Glomerular visceral epithelial cell (primary cell): ENCODE measurements at regions not wholly inside any gene's neighbourhood (a gene's known extent, or its start where the extent isn't known, plus 50 kb on each side); places are given as distances from the start of the nearest gene placed in this dataset.

Experiments used
- DNase-seq: peaks from one replicate; pipeline ENCODE4 v3.0.0-alpha.2; 2016; ENCODE audit errors: extremely low spot score

DNA sequence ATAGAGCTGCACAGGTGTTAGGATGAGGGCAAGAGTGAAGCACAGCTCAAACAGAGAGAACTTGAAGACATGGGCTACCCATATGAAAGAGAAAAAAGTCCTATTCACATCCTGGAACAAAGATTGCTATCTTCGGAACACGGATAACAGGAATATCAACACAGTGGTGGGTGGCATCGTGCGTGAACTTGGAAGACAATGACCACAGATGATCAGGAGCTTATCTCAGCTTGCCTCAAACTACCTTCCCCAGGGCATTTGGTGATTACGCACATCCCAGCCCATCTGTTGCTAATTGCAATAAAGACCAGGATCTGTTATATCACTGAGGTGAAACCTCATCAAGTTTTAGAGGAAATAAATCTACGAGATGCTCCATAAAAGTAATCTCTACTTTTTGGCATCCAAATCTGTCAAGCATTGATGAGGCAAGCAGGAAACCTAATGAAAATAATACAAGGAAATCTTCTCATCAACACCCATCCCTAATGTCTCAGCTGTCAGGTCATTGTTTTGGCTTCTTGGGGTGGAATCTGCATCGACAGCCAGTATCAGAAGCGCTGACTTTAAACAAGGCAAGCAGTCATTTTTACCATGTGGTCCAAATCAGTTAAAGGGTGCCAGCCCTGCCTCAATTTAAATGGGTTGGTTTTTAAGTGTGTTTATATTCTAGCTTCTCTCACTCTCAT, 188.2 kb downstream of the SPCS3 start:
- DNase-seq = no peak

DNA sequence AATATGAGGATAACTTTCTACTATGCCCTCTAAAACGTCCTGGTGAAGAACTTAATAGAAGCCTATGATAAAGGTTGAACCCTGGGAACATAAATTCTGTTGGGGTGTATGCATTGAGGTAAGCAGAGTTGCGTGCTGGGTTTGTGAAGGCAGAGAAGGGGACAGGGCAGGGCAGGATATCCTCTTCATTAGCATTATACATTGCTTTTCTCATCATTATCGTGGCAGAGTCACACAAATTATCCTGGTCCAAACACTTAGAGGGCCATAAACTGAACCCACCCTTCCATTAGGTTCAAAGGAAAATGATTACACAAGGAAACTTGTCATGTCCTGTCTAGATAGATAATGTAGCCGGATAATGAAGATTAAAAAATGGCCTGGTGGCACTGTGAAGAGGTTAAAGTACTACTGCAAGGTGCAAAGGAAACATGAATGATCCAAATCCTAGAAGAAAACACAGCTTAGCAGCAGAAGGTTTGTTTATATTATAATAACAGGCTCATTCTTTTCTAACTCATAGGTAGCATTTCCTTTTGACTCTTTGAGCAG, 189.1 kb downstream of the SPCS3 start:
- no peak for DNase-seq

DNA sequence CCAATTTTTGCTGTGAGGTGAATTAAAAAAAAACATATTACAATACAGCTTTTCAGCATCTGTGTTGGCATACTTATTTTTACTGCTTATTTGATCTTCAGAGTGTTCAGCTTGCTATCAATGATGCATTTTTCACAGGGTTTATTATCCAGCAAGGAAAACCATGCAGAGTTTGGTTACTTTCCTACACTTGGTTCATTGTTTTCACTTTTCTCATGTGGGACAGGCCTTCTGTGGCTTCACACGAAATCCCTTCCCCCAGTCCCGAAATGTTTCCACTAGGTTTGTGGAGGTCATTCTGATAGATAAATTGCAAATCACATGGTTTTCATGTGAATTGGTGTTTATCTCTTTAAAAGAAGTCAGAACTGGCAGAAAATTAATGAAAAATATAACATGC, 205.8 kb downstream of the SPCS3 start:
- no peak for DNase-seq

DNA sequence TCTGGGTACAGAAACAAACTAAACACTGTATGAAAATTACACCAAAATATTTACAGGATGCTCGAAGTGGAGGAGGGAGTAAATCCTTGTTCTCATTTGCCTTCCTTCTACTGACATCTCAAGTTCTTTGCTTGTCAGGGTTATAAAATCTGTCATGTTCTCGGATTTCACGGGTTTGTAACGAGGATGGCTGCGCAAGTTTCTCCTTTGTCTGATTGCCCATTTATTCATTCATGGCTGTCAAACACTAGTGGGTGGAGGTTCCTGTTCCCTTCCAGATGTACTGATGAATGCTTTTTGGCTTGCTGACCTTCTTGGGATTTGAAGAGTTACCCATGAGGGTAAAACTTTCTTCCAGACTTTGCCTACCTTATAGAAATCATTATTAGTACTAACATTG, 206.9 kb downstream of the SPCS3 start:
- no peak for DNase-seq

DNA sequence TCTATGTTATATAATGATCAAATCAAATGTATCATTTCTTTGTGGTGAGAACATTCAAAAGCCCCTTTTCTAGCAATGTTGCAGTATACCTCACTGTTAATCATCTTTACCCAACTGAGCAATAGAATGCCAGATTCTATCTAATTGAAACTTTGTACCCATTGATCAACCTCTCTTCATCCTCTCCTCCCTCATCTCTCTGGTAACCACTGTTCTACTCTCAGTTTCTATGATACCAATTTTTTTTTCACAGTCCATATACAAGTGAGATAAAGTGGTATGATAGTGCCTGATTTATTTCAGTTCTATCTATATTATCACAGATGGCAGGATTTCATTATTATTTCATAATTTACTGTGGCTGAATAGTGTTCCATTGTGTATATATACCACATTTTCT, 209.8 kb downstream of the SPCS3 start:
- no peak for DNase-seq

DNA sequence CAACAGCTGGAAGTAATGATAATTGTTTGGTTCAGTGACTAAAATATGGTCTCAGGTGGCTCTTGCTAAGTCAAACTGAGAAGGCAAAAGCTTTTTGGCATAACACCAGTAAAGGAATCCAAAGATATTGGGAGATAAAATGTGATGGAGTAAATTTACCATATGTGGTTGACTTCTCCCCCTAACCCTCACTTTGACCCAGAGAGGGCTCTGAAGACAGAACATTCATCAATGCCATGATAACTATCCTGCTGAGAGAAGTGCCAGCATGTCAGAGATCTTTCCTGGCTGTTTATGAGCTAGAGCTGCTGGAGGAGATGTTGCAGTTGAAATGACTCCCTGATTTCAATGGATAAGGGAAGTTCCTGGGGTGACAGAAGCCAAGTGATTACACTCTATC, 213.4 kb downstream of the SPCS3 start:
- DNase-seq = no peak

DNA sequence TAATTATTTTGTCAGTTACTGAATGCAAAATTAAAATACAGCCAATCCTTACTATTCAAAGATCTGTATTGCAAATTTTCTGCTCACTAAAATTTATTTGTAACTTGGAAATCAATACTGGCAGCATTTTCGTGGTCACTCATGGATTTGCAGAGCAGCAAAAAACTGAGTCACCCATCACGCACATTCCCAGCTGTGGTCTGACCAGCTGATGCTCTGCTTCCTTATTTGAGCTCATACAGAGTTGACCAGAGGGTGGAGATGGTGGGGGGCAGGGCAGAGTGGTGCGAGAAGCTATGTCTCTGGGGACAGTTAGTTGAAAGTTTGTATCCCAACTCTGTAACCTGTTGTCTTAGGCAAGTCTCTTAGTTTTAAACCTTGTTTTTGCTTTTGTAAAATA, 214.8 kb downstream of the SPCS3 start:
- DNase-seq = peak; percentile 78

DNA sequence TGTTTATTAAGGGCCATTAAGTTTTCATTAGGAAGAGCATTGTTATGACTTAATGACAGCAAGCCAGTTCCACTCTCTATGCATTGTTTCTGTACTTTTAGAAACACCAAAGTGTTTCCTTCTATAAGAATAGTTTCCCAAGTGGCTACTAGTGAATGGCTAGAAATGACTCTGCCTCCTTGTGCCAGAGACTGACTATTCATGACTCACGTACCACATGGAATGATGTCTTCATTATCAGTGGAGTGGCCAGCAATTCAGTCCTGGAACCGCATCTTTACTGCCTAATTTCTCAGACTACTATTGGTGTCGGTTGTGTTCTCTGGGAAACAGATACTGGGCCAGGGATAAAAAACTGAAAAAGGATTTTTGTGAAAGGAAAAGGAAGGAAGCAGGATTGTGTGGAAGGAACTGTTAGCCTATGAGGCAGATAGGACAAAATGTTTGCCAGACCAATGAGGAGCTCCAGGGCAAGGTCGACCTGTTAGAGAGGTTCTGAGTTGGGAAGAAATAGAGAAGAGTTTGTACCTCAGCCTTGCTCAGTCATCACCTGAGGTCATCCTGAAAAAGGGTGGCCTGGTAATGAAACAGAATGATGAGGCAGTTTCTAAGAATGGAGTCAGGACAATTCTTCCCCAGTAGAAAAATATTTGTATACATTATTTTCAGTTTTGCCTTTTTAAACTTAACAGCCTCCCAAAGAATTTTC, 218.6 kb downstream of the SPCS3 start:
- DNase-seq = peak; percentile 76

DNA sequence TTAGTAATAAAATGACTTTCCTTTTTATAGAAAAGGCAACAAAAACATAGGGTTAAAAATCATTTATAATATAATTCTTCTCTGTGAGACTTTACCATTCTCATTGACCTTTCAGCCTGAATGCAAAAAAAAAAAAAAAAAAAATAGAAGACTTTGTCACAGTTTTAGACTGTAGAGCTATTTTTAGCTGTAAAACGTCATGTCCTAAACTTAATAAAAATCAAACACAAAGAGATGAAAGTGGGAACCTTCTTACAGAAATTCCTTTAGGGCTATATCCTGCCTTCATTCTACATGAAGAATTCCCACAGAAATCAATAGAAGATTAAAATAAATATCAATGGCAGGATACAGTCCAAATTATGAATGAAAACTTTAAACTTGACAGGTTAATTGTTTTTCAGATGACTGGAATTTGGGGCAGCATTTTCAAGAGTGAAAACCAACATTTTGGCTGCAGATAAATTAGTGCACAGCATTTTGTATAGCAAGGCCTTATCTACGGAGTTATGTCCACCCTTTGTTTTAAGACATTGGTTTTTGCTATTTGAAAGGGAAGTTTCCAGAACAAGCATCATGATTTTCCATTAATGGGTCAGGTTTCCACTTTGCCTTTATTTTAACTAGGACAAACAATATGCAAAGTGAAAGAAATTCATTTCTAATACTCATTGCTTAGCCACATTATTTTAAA, 219.5 kb downstream of the SPCS3 start:
- no peak for DNase-seq

DNA sequence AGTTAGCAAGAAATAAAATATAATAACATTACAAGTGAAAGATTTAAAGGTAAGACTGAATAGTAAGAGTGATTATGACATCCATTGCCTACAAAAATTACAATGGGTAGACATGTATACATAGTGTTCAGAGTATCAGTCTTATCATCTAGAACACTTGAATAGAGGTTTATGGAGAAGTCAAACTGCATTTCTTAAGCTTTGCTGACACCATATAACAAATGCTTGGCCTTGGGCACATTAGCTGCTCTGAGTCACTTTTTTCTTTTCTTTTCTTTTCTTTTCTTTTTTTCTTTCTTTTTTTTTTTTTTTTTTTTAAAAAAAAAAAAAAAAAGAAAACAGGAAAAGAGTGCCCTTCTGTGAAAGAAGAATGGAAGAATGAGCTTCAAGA, 220.0 kb downstream of the SPCS3 start:
- no peak for DNase-seq

DNA sequence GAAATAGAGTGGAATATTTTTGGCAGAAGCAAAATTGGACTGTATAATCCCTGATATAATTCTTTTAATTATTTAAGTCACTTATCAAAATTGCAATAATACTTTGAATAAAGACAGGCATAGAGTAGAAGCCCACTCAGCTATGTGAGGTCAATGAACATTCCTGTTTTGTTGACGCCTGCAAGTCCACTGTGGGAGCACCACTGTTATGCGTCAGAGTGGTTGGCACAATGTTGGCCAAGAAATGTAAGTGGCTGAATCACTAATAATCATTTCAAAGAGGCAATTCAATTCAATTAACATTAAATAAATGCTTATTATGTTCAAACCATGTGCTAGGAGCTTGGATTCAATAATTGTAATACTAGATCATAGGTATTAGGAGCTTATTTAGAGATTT, 221.0 kb downstream of the SPCS3 start:
- no peak for DNase-seq

DNA sequence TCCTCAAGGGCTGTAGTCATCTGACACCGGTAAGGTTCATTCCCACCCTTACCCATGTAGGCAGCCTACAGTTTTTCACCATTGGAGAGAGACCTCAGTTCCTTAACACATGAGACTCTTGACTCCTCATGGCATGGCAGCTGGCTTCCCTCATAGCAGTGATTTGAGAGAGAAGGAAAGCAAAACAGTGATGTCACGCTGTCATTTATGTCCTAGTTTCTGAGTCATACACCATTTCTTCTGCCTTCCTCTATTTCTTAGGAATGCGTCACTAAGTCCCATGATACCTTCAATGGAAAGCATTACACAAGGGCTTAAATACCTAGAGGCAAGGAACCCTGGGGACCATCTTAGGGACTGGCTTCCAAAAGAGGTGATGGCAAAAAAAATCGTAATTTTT, 226.1 kb downstream of the SPCS3 start:
- DNase-seq = no peak

DNA sequence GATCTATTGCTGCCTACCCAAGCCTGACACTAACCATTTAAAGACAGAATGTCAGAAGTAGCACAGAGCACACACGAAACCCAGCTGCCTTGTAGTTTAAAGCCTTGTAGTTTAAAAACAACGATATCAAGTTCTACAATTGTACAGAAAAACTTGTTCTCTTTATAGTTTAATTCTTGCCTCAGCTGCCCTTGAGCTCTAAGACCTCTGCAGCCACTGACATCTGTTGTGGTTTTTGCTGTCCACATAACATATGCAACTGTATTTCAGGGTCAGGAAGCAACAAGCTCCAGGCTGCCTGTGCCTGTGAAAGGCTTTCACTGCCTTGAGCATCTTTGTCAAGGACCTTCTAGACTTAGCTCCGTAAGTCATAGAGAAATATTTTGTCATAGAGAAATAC, 227.2 kb downstream of the SPCS3 start:
- DNase-seq = peak; percentile 39

DNA sequence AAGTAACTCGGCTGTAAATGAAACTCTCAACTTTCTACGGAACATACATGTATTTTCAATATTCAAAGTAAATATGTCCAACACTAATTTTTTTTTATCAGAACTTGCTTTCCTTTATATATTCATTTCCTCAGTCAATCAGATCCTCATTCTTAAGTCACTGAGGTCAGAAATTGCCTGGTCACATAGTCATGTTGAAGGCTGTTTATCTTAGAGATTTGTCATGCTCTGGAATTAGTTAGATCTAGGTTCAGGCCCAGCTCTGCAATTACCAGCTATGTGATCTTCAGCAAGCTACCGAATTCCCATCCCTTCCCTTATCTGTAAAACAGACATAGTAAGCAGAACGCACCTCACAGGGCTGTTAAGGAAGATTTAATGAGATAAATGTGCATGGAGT, 228.8 kb downstream of the SPCS3 start:
- DNase-seq = peak; percentile 62

DNA sequence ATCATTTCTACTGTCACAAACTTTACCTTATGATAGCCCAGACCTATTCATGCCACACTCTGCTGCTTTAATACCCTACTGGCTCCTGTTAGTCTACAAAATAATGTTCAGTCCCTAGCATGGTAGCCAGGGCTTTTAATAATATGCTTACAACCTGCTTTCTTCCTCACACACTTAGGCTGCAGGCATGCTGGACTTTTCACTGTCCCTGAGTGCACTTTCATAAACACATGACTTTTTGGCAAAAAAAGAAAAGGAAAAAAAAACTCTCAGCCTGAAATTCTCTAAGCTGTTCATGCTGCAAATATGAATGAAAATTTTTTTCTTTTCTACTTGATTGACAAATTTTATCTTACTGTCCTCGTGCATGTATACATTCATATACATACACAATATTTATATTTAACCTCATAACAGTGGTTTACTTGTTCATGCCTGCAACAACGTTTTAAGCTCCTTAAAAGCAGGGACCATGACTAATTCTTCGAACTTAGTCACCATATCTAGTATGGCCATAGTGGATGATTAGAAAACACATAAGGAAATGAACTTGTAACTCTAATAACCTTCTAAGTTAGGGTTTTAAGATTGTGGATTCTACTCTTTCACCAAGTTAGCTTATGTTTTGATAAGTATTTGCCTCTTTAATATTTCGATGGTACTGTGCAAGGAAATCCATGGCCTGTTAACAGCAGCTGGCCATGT, 229.5 kb downstream of the SPCS3 start:
- peak; percentile 30 for DNase-seq

DNA sequence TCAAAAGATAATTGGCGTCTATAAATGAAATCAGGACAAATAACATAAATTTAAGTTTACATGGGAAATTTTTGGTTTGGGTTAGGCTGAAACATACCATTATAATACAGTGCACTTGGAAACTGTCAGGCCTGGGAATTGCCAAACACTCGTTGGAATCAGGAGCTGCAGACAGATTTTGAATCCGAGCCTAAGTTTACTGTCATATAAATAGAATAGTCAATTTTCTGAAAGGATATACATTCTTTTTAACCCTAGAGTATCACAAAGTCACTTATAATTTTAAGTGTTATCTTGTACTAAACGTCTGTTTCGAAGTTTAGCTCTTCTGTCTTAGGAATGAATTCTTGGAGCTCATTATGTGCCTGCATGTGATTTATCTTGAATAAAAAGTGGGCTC, 234.1 kb downstream of the VEGFC start:
- DNase-seq = no peak

DNA sequence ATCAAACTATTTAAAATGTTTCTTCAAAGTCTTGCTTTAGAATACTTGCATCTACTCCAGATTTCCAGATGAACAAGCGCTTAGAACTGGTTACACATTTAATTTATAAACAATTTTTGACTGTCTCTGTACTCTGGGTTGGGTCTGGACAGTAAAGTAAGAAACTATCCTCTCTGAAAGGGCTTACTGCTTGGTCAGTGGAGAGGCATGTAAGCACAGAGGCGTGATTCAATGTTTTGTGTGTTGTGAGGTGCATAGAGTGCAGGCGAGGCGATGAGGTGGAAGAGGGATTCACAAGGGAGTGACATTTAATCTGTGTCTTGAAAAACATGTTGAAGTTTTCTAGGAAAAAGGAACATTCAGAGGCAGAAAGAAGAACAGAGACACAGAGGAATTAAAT, 231.4 kb downstream of the VEGFC start:
- no peak for DNase-seq

DNA sequence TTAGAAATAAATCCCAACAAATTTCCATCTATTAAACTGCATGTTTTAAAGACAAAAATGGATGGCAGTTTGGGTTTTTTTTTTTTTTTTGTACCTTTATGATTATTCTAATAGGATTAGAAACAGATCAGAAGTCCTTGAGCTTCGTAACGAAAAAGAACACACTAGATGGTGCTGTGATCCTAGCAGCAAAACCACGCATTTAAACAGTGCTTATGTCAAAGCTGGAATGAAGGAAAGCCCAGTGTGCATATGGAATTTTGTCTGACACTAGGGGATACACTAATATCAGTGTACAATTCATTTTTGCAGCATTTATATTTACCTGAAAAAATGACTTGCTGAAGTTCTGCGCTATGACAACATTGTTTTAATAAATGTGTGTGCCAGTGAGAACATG, 229.1 kb downstream of the VEGFC start:
- DNase-seq = no peak

DNA sequence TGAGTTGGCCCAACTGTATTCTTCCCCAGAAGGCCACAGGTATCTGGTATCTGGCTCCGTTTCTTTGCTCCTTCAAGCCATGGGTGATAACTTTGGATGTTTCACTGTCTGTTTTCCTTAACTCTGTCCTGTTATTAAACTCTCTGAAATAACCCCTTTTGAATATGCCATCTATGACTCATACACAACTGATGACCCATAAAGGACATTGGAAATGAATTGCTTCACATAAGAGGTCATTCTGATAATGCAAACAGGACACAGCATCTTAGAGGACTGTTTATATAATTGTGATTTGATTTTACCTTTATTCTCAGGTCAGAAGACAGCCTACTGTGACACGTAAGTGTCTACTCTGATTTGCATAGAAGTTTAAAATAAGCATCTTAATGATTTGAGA, 227.7 kb downstream of the VEGFC start:
- DNase-seq = no peak

DNA sequence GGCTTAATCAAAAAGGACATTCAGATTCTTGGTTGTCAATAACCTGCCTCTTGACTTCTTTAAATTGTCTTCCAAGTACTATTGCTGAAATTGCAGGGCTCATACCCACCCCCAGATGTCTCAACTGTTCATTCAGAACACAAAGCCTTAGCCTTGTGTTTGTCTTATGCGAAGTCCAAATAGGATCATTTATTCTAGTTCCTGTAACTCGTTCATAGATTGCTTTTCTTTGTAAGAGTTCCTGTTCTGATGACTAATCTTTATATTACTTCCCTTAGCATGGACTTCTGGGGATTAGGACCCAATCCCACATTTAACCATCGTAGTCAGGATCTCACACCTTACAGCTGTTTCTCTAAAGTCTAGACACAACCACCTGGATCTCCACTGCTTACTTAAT, 226.0 kb downstream of the VEGFC start:
- no peak for DNase-seq

DNA sequence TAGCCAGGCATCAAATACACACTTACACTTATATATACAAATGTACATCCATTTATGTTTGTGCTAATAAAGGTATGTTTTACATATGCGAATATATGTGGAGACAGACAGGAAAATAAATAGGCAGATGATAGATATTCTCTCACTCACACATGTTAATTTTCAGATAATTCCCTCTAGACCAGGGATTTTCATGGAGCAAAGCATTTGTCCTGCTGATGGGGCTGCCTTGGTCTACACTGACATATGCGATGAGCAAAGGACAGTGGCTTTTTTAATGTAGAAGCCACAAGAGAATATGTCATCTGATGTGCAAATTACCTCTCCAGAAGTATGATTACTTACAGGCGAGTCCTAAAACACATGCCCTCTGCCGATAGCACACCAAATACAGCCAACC, 224.5 kb downstream of the VEGFC start:
- no peak for DNase-seq

DNA sequence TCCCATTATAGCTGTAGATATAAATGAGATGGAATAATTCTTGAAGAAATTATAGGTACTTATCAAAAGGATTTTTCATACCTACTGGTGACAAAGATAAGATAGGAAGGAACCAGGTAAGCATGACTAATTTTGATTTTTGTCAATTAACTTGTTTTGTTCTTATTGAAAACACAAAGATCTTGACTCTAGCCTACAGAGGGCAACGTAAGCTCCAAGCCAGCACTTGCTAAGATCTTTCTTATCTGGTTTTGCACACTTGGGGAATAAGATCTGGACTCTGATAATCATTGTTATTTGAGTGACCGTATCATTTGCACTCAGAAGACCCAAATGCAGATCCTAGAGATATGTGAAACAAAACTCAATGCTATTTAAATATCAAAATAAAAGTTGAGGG, 223.4 kb downstream of the VEGFC start:
- DNase-seq = no peak
